Tibial nerve (tissue), 3 donors: ENCODE measurements at regions not wholly inside any gene's neighbourhood (a gene's known extent, or its start where the extent isn't known, plus 50 kb on each side); places are given as distances from the start of the nearest gene placed in this dataset.

ENCODE experiments used
- EP300 ChIP-seq, 2 donors: sonication (generic); formaldehyde crosslinking; IDR thresholded peaks; one replicate each; pipeline ENCODE4 v1.6.1; 2017; ENCODE audit warnings: antibody characterized with exemption in 2 of 2, mild to moderate bottlenecking in 1 of 2
- POLR2A ChIP-seq, 2 donors: fragments of 450-650 bp; IDR thresholded peaks; one replicate each; pipeline ENCODE4 v1.6.1; 2017; ENCODE audit warnings: antibody characterized with exemption in 2 of 2, mild to moderate bottlenecking in 2 of 2, moderate library complexity in 2 of 2

- no peak for TF ChIP-seq POLR2A (IDR thresholded peaks at IDR 0.05)
- no peak for TF ChIP-seq EP300 (IDR thresholded peaks at IDR 0.05)
These were observed 56.0 kb upstream of the SEPTIN5 start for GRCh38 chr22:19658057-19658966.
